OCI-LY3 (cell line): ENCODE measurements at regions not wholly inside any gene's neighbourhood (a gene's known extent, or its start where the extent isn't known, plus 50 kb on each side); places are given as distances from the start of the nearest gene placed in this dataset.

Experiments used
- H2AFZ ChIP-seq: fragments of 200-600, 300-600 bp; shearing (Covaris generic); 2 replicates; pipeline ENCODE4 v1.6.0; 2014; ENCODE audit warnings: antibody characterized with exemption, low read depth, low read length
- H3K27ac ChIP-seq: fragments of 200-600, 300-600 bp; sonication (generic); 2 replicates; pipeline ENCODE4 v1.5.1; 2014; ENCODE audit warnings: mild to moderate bottlenecking, low read length, moderate library complexity, mixed read lengths
- H3K27me3 ChIP-seq: fragments of 200-600, 300-600 bp; sonication (generic); 2 replicates; pipeline ENCODE4 v1.6.1; 2014; ENCODE audit warnings: low read depth, low read length, mixed read lengths
- H3K36me3 ChIP-seq: fragments of 200-600, 300-600 bp; sonication (generic); replicated peaks from 2 replicates; pipeline ENCODE3; 2014; ENCODE audit warnings: low read depth, low read length, mixed read lengths
- H3K4me1 ChIP-seq: fragments of 300-600, 200-600 bp; sonication (generic); 2 replicates; pipeline ENCODE4 v1.6.1; 2014; ENCODE audit warnings: low read length, mixed read lengths
- H3K4me2 ChIP-seq: fragments of 200-600, 300-600 bp; sonication (generic); 2 replicates; pipeline ENCODE4 v1.6.1; 2014; ENCODE audit warnings: low read length, mixed read lengths
- H3K4me3 ChIP-seq: fragments of 300-600, 200-600 bp; sonication (generic); 2 replicates; pipeline ENCODE4 v1.5.1; 2014; ENCODE audit warnings: antibody characterized with exemption, mild to moderate bottlenecking, low read length, moderate library complexity
- H3K79me2 ChIP-seq: fragments of 300-600, 200-600 bp; shearing (Covaris generic); 2 replicates; pipeline ENCODE4 v1.6.1; 2014; ENCODE audit warnings: mild to moderate bottlenecking, low read length, mixed read lengths
- H3K9ac ChIP-seq: fragments of 300-600, 200-600 bp; shearing (Covaris generic); 2 replicates; pipeline ENCODE4 v1.6.0; 2014; ENCODE audit warnings: mild to moderate bottlenecking, low read length, moderate library complexity
- H3K9me3 ChIP-seq: fragments of 200-600, 300-600 bp; shearing (Covaris generic); 2 replicates; pipeline ENCODE4 v1.6.1; 2014; ENCODE audit warnings: low read length, mixed read lengths; ENCODE audit not compliant: insufficient read depth
- H4K20me1 ChIP-seq: fragments of 200-600, 300-600 bp; sonication (generic); 2 replicates; pipeline ENCODE4 v1.6.1; 2016; ENCODE audit warnings: low read length, mixed read lengths; ENCODE audit not compliant: insufficient read depth
- CTCF ChIP-seq: fragments of 200-600, 300-600 bp; sonication (generic); IDR thresholded peaks from 2 replicates; pipeline ENCODE4 v1.5.1; 2014; ENCODE audit warnings: antibody characterized with exemption, low read length, low read depth
- EZH2phosphoT487 ChIP-seq: fragments of 200-600 bp; shearing (Covaris generic); IDR thresholded peaks from 2 replicates; pipeline ENCODE4 v1.6.1; 2018; ENCODE audit warnings: antibody characterized with exemption, mixed run types, low read depth

DNA sequence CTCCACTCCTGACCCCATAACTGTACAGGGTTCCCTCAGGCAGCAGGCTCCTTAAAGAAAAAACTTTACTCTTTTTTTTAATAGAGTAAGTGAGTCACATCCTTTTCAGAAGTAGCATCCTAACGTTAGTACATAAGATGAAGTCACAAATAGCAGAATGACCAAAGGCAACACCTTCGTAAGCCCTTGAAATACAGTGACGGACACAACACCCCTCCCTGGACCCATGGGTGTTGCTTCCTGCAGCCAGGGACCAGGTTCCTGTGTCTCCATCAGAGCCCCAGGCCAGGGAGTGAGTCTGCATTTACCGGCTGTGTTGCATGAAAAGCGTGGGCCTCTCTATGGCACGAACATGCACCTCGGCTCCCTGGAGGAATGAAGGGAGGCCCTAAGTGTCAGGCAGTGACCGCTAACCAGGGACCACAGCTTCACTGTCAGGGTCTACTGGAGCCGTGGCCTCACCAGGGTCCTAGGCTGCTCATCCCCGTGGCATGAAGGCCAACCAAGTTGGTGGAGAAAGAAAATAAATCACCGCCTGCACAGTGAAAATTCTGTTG, 340.0 kb upstream of the SFSWAP start:
- H4K20me1 ChIP-seq, result no peaks in the 10 kb centered on the region
- no peak overlapping the region for H2AFZ ChIP-seq
- H3K4me1 ChIP-seq, result peaks cover 8% of the 10 kb centered on the region; the same call in 1 of the 2 replicates
- no peaks in the 10 kb centered on the region for H3K79me2 ChIP-seq
- H3K9me3 ChIP-seq, result no peaks in the 10 kb centered on the region
- H3K27me3 ChIP-seq, result no peaks in the 10 kb centered on the region
- H3K4me3 ChIP-seq, result no peak overlapping the region
- TF ChIP-seq CTCF, result no peak
- H3K36me3 ChIP-seq, result no peaks in the 10 kb centered on the region
- no peak overlapping the region for H3K4me2 ChIP-seq
- H3K27ac ChIP-seq, result no peak overlapping the region
- H3K9ac ChIP-seq, result no peak overlapping the region

DNA sequence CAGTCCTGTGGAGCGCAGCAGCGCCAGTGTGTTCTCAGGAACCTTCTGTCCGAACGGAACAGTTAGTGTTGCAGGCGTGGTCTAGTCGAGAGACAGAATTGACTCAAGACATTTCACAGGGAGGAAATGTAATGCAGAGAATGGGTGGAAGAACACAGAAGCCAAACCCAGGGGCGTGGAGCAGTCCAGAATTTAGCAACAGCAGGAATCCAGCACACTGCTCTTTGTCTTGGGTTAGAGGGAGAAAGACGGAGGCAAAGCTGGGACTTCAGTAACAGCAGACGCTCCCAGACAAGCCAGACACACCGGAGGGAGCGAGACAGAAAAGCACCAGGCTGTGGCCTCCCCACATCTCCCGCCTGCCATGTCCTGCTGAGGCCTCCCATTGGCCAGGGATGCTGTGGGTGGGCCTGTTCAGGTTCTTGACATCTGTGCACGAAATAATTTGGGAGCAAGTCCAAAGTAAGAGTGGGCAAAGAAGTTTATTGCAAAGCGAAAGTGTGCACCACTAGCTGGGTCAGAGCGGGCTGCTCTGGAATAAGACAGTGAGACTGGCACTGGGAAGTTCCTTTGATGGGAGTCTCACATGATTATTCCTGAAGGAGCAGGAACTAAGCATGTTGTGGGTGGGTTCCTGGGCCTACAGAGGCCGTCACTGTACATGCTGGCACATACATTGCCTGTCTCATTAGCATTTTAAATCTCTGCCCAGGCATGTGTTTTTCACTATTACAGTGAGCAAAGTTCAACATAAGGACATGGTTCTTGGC, 339.3 kb upstream of the SFSWAP start:
- Histone ChIP-seq H3K9me3 (no peaks in the 10 kb centered on the region), H2AFZ (no peak overlapping the region), H3K4me2 (peak overlapping the region; percentile 9; the same call in 1 of the 2 replicates), H3K4me1 (peaks cover 5% of the 10 kb centered on the region; the same call in 1 of the 2 replicates), H3K36me3 (no peaks in the 10 kb centered on the region), H3K4me3 (no peak overlapping the region), H3K27me3 (no peaks in the 10 kb centered on the region), H3K27ac (no peak overlapping the region), H3K9ac (no peak overlapping the region), H3K79me2 (no peaks in the 10 kb centered on the region), H4K20me1 (no peaks in the 10 kb centered on the region)
- no peak for TF ChIP-seq CTCF
- TF ChIP-seq EZH2phosphoT487, result no peak

DNA sequence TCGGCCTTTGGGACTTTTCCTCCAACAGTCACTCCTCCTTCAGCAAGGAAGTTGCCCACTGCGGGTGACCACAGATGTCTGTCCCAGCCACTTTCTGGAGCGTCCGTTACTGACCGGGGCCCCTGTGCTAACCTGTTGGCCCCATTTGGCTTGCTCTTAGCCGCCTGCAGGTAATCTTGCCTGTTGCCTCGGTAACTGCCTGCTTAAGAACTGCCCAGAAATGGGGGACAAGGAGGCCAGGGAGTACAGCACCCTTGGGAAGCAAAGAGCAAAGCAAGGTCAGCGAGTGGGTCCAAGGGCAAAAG, 338.8 kb upstream of the SFSWAP start:
- no peak overlapping the region for H3K4me3 ChIP-seq
- no peak overlapping the region for H3K27ac ChIP-seq
- H4K20me1 ChIP-seq, result no peaks in the 10 kb centered on the region
- no peaks in the 10 kb centered on the region for H3K79me2 ChIP-seq
- H2AFZ ChIP-seq, result no peak overlapping the region
- no peak for TF ChIP-seq EZH2phosphoT487
- TF ChIP-seq CTCF, result no peak
- peaks cover 5% of the 10 kb centered on the region; the same call in 1 of the 2 replicates for H3K4me1 ChIP-seq
- H3K4me2 ChIP-seq, result no peak overlapping the region
- H3K27me3 ChIP-seq, result no peaks in the 10 kb centered on the region
- H3K9ac ChIP-seq, result no peak overlapping the region
- no peaks in the 10 kb centered on the region for H3K9me3 ChIP-seq
- no peaks in the 10 kb centered on the region for H3K36me3 ChIP-seq

DNA sequence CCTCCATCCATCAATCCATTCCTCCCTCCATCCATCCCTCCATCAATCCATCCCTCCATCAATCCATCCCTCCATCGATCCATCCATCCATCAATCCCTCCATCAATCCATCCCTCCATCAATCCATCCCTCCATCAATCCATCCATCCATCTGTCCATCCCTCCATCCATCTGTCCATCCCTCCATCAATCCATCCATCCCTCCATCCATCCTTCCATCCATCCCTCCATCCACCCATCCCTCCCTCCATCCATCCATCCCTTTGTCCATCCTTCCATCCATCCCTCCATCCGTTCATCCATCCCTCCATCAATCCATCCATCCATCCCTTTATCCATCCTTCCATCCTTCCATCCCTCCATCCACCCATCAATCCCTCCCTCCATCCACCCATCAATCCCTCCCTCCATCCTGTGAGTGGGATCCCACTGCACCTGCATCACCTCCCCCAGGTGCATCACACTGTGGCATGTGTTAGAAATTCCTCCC, 338.1 kb upstream of the SFSWAP start:
- no peak for TF ChIP-seq CTCF
- TF ChIP-seq EZH2phosphoT487, result no peak
- Histone ChIP-seq H3K4me1 (peaks cover 5% of the 10 kb centered on the region; the same call in 1 of the 2 replicates), H3K4me3 (no peak overlapping the region), H3K79me2 (no peaks in the 10 kb centered on the region), H3K27me3 (no peaks in the 10 kb centered on the region), H3K9me3 (no peaks in the 10 kb centered on the region), H3K27ac (no peak overlapping the region), H4K20me1 (no peaks in the 10 kb centered on the region), H3K4me2 (no peak overlapping the region), H3K36me3 (no peaks in the 10 kb centered on the region), H3K9ac (no peak overlapping the region), H2AFZ (no peak overlapping the region)
